Nephron progenitor cell (in vitro differentiated cells): ENCODE measurements at regions not wholly inside any gene's neighbourhood (a gene's known extent, or its start where the extent isn't known, plus 50 kb on each side); places are given as distances from the start of the nearest gene placed in this dataset.

Experiments used
- DNase-seq: peaks from one replicate; pipeline ENCODE4 v3.0.0; 2021
- H3K27ac Mint-ChIP-seq: 2 replicates; pipeline ENCODE4 v1.8.0; 2021; ENCODE audit warnings: mild to moderate bottlenecking, moderate library complexity, mixed read lengths
- H3K27me3 Mint-ChIP-seq: 2 replicates; pipeline ENCODE4 v1.8.0; 2021; ENCODE audit warnings: mild to moderate bottlenecking, low read depth, mixed read lengths; ENCODE audit not compliant: poor library complexity
- H3K36me3 Mint-ChIP-seq: 2 replicates; pipeline ENCODE4 v1.8.0; 2021; ENCODE audit warnings: low read depth, mixed read lengths
- H3K4me1 Mint-ChIP-seq: 2 replicates; pipeline ENCODE4 v1.8.0; 2021; ENCODE audit warnings: mixed read lengths
- H3K4me3 Mint-ChIP-seq: 2 replicates; pipeline ENCODE4 v1.8.0; 2021; ENCODE audit warnings: mild to moderate bottlenecking, moderate library complexity, mixed read lengths
- H3K9me3 Mint-ChIP-seq: 2 replicates; pipeline ENCODE4 v1.8.0; 2021; ENCODE audit warnings: mild to moderate bottlenecking, moderate library complexity, mixed read lengths
- TF ChIP-seq, protein P1 (sequence below): fragments of 200-600 bp; sonication (generic); IDR thresholded peaks from 2 replicates; pipeline ENCODE4 v1.5.0; 2021; ENCODE audit warnings: antibody characterized with exemption

GRCh38 chr16:64826374-64826773 lies 295.5 kb downstream of the CDH11 start:
- Mint-ChIP-seq H3K4me3 (no peak overlapping the region), H3K4me1 (no peaks in the 10 kb centered on the region), H3K36me3 (no peaks in the 10 kb centered on the region), H3K27me3 (peaks cover 7% of the 10 kb centered on the region), H3K9me3 (peaks cover 2% of the 10 kb centered on the region), H3K27ac (no peak overlapping the region)
- no peak for DNase-seq
- TF ChIP-seq, protein P1, sequence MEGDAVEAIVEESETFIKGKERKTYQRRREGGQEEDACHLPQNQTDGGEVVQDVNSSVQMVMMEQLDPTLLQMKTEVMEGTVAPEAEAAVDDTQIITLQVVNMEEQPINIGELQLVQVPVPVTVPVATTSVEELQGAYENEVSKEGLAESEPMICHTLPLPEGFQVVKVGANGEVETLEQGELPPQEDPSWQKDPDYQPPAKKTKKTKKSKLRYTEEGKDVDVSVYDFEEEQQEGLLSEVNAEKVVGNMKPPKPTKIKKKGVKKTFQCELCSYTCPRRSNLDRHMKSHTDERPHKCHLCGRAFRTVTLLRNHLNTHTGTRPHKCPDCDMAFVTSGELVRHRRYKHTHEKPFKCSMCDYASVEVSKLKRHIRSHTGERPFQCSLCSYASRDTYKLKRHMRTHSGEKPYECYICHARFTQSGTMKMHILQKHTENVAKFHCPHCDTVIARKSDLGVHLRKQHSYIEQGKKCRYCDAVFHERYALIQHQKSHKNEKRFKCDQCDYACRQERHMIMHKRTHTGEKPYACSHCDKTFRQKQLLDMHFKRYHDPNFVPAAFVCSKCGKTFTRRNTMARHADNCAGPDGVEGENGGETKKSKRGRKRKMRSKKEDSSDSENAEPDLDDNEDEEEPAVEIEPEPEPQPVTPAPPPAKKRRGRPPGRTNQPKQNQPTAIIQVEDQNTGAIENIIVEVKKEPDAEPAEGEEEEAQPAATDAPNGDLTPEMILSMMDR, result no peak

GRCh38 chr16:64823481-64824075 lies 298.3 kb downstream of the CDH11 start:
- Mint-ChIP-seq H3K9me3 (no peaks in the 10 kb centered on the region), H3K27ac (no peak overlapping the region), H3K36me3 (no peaks in the 10 kb centered on the region), H3K27me3 (peaks cover 7% of the 10 kb centered on the region), H3K4me1 (no peaks in the 10 kb centered on the region), H3K4me3 (no peak overlapping the region)
- no peak for DNase-seq
- TF ChIP-seq, protein P1, result no peak

DNA sequence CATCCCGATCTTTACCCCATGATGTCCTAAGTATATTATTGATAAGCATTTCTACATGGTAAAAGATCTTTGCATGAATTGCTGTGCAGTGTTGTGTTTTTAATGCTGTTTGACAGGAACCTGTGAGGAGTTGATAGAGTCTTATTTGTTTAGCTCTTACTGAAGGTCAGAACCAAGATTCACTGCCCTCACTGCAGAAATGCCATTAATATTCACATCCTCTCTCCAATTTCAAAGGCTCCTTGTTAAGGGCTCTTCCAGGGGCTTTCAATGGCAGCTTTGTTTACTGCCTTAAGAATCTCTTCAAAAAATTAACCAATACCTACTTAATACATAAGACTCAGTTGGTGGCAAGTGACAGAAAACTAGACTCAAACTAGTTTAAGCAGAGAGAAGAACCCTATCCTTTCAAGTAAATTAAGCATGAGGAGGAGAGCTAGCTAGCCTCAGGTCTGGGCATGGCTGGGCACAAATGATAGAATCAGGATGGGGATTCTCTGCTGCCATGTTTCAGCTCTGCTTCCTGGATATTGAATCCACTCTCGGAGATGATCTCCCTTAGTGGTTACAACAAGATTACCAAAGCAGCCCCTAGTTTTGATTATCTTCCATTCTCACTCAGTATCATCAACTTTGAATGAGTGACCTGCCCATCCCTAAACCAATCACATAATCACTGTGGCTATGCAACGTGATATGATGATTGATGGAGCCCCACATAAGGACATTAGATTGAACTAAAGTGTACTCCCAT lies 311.8 kb downstream of the CDH11 start:
- TF ChIP-seq, protein P1, result no peak
- H3K27ac Mint-ChIP-seq, result no peak overlapping the region
- no peaks in the 10 kb centered on the region for H3K4me1 Mint-ChIP-seq
- peaks cover 10% of the 10 kb centered on the region for H3K27me3 Mint-ChIP-seq
- DNase-seq, result no peak
- H3K36me3 Mint-ChIP-seq, result no peaks in the 10 kb centered on the region
- H3K4me3 Mint-ChIP-seq, result no peak overlapping the region
- no peaks in the 10 kb centered on the region for H3K9me3 Mint-ChIP-seq

- Mint-ChIP-seq H3K4me1 (no peaks in the 10 kb centered on the region), H3K27ac (no peak overlapping the region), H3K36me3 (no peaks in the 10 kb centered on the region), H3K4me3 (no peak overlapping the region), H3K9me3 (no peaks in the 10 kb centered on the region), H3K27me3 (peaks cover 9% of the 10 kb centered on the region)
- TF ChIP-seq, protein P1, result no peak
- DNase-seq, result no peak
These were observed 313.4 kb downstream of the CDH11 start for GRCh38 chr16:64808474-64808873.

DNA sequence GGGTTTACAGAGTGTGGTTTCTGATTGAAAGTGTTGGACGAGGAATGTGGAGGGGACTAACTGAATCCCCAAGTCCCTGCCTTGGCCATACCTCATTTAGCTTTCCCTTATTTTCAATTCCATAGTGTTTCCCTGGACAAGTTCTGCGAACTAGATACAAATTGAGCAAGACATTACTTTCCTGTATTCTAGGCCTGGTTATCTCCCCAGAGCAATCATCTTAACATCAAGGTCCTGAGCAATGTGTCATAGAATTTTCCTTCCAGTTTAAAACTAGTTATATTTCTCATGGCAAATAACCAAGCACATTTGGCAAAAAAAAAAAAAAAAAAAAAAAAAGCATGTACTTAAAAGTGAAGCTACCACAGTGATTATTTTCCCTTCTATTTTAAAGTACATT lies 330.1 kb downstream of the CDH11 start:
- DNase-seq, result no peak
- no peaks in the 10 kb centered on the region for H3K9me3 Mint-ChIP-seq

More for the DNA sequence above, 330.1 kb downstream of the CDH11 start:
- H3K27me3 Mint-ChIP-seq, result no peaks in the 10 kb centered on the region
- no peak overlapping the region for H3K27ac Mint-ChIP-seq
- H3K4me3 Mint-ChIP-seq, result no peak overlapping the region
- TF ChIP-seq, protein P1, result no peak
- H3K36me3 Mint-ChIP-seq, result no peaks in the 10 kb centered on the region
- H3K4me1 Mint-ChIP-seq, result no peaks in the 10 kb centered on the region
